Osteocyte (in vitro differentiated cells): ENCODE measurements at regions not wholly inside any gene's neighbourhood (a gene's known extent, or its start where the extent isn't known, plus 50 kb on each side); places are given as distances from the start of the nearest gene placed in this dataset.

Source experiments
- DNase-seq: peaks from one replicate; pipeline ENCODE4 v3.0.0; 2021; ENCODE audit warnings: mixed read lengths; ENCODE audit not compliant: unreplicated experiment; ENCODE audit errors: extremely low spot score
- H3K27ac Mint-ChIP-seq: one replicate; pipeline ENCODE4 v1.8.0; 2021; ENCODE audit warnings: mild to moderate bottlenecking, mixed read lengths; ENCODE audit not compliant: unreplicated experiment
- H3K27me3 Mint-ChIP-seq: one replicate; pipeline ENCODE4 v1.8.0; 2021; ENCODE audit warnings: mixed read lengths; ENCODE audit not compliant: unreplicated experiment
- H3K36me3 Mint-ChIP-seq: one replicate; pipeline ENCODE4 v1.8.0; 2021; ENCODE audit warnings: mixed read lengths; ENCODE audit not compliant: unreplicated experiment
- H3K4me1 Mint-ChIP-seq: one replicate; pipeline ENCODE4 v1.8.0; 2021; ENCODE audit warnings: mixed read lengths; ENCODE audit not compliant: unreplicated experiment
- H3K4me3 Mint-ChIP-seq: one replicate; pipeline ENCODE4 v1.8.0; 2021; ENCODE audit warnings: mild to moderate bottlenecking, moderate library complexity, mixed read lengths; ENCODE audit not compliant: unreplicated experiment
- H3K9me3 Mint-ChIP-seq: one replicate; pipeline ENCODE4 v1.8.0; 2021; ENCODE audit warnings: mixed read lengths; ENCODE audit not compliant: unreplicated experiment
- CTCF ChIP-seq: fragments of 200-600 bp; sonication (generic); IDR thresholded peaks from 2 replicates; pipeline ENCODE4 v1.5.0; 2021; ENCODE audit warnings: antibody characterized with exemption, mild to moderate bottlenecking, moderate library complexity

DNA sequence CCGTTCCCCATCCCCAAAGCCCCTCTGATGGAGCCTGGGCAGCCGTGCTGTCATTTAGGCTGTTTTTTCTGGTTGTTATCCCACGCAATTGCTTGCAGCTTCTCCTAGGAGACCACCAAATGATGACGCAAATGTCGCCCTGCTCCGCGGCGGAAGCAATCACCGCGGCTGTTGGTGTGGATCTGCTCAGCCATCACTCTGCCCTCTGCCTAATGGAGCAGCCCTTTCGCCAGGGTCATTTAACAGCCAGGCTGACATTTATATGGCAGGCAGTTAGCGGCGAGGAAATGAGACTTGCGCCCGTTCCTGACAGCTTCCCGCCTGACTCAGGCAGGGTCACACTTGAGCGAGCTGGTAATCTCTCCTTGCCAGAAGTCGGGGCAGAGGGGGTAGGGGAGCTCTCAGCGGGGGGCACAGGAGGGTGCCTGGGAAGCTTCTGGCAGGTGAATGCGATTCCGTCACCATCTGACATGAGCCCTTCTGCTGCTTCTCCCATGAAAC is 97.9 kb upstream of the RTL6 start:
- Mint-ChIP-seq H3K4me3 (no peak overlapping the region), H3K9me3 (no peaks in the 10 kb centered on the region), H3K27me3 (peaks cover 33% of the 10 kb centered on the region)

GRCh38 chr22:44594951-44595350 is 96.9 kb upstream of the RTL6 start:
- Mint-ChIP-seq H3K4me3 (no peak overlapping the region), H3K4me1 (no peaks in the 10 kb centered on the region), H3K27me3 (peaks cover 30% of the 10 kb centered on the region), H3K27ac (no peak overlapping the region), H3K36me3 (no peaks in the 10 kb centered on the region), H3K9me3 (no peaks in the 10 kb centered on the region)
- no peak for DNase-seq
- no peak for TF ChIP-seq CTCF

More for the DNA sequence above, 97.9 kb upstream of the RTL6 start:
- H3K4me1 Mint-ChIP-seq: no peaks in the 10 kb centered on the region
- no peaks in the 10 kb centered on the region for H3K36me3 Mint-ChIP-seq
- no peak for DNase-seq
- no peak overlapping the region for H3K27ac Mint-ChIP-seq
- TF ChIP-seq CTCF: no peak

DNA sequence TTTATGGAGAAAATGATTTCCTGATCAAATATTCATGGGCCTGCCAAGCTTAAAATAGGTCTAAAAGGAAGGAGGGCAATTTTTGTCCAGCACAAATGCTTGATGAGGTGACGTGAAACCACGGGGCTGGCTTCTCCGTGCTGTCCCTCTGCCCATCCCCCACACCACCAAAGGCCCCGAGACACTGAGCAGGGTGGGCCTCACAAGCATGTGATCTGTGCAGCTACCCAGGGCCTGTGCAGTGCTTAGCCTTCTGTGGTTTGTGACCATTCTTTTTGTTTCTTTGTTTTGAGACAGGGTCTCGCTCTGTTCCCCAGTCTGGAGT is 94.8 kb upstream of the RTL6 start:
- H3K9me3 Mint-ChIP-seq: peaks cover 5% of the 10 kb centered on the region
- H3K36me3 Mint-ChIP-seq: no peaks in the 10 kb centered on the region
- no peaks in the 10 kb centered on the region for H3K4me1 Mint-ChIP-seq
- H3K27me3 Mint-ChIP-seq: peaks cover 32% of the 10 kb centered on the region
- H3K27ac Mint-ChIP-seq: no peak overlapping the region
- no peak overlapping the region for H3K4me3 Mint-ChIP-seq
- DNase-seq: no peak
- no peak for TF ChIP-seq CTCF

- H3K4me1 Mint-ChIP-seq: no peaks in the 10 kb centered on the region
- H3K36me3 Mint-ChIP-seq: no peaks in the 10 kb centered on the region
- no peak for DNase-seq
- peaks cover 5% of the 10 kb centered on the region for H3K9me3 Mint-ChIP-seq
- no peak overlapping the region for H3K4me3 Mint-ChIP-seq
- no peak overlapping the region for H3K27ac Mint-ChIP-seq
- no peak for TF ChIP-seq CTCF
- peaks cover 36% of the 10 kb centered on the region for H3K27me3 Mint-ChIP-seq
Observed at GRCh38 chr22:44592126-44592823, 94.2 kb upstream of the RTL6 start.

GRCh38 chr22:44591146-44591790 is 93.2 kb upstream of the RTL6 start:
- no peaks in the 10 kb centered on the region for H3K4me1 Mint-ChIP-seq
- no peak for DNase-seq
- peaks cover 34% of the 10 kb centered on the region for H3K27me3 Mint-ChIP-seq
- no peak for TF ChIP-seq CTCF
- no peaks in the 10 kb centered on the region for H3K36me3 Mint-ChIP-seq
- peaks cover 5% of the 10 kb centered on the region for H3K9me3 Mint-ChIP-seq
- no peak overlapping the region for H3K27ac Mint-ChIP-seq
- H3K4me3 Mint-ChIP-seq: no peak overlapping the region
